ENCODE measurements at regions not wholly inside any gene's neighbourhood (a gene's known extent, or its start where the extent isn't known, plus 50 kb on each side); places are given as distances from the start of the nearest gene placed in this dataset.

DNA sequence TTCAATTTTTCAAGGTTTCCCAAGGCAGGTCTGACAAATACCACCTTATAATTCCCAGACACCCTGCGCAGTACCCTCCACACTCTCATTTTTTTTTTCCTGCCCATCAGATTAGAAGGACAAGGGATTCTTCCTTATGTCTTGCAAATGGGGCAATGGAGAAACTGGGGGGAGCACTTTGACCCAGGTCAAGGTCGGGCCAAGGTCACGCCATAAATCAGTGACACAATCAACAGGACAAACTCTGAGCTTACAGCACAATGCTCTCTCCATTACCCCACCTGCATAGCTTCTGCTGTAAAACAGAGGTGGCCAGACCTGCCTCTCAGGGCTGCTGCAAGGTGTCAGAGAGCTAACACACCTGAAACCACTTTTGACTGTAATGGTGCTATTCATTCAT is 254.4 kb upstream of the ZMIZ1 start:
- no peak for DNase-seq

DNA sequence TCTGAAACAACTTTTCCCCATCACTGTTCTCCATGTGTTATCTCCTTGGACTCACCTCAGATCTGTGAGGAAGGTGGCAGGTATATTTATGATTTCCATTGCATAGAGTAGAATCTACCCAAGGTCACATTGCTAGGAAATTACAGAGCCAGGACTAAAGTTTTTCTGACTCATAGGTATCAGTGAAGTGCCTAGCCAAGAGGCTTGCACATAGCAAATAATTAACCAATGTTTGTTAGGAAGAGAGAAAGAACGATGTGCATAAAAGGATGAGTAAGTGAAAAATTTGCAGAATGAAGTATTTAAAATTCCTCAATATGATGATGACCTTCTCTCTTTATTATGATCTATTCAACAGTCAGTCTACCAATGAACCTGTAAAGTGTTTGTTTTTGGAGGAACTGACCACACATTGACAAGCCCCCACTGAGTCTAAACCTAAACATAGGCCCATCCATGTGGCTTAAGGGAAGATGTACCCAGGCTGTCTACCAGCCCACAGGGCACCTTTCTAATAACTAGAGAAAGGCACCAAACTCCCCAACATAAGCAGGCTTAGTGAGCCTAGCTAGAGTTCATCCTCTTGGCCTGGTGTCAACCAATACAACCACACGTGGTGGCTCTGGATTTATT is 252.9 kb upstream of the ZMIZ1 start:
- no peak for DNase-seq

DNA sequence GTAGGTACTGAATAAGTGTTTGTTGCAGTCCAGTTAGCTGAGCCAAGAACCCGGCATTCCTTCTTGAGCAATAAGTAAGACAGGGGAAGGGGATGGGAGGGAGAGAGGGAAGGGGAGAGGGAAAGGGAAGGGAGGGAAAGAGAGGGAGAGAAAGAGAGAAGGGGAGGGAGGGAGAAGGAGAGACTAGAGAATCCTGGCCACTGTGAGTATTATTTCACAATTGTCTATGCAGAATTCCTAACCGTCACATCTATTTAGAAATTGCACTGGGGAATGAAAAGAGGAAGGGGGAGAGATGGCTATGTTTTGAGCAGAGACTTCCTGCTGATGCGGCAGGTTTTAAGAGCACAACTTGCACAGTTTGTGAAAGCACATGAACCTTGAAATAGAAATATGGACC is 251.4 kb upstream of the ZMIZ1 start:
- no peak for DNase-seq

DNA sequence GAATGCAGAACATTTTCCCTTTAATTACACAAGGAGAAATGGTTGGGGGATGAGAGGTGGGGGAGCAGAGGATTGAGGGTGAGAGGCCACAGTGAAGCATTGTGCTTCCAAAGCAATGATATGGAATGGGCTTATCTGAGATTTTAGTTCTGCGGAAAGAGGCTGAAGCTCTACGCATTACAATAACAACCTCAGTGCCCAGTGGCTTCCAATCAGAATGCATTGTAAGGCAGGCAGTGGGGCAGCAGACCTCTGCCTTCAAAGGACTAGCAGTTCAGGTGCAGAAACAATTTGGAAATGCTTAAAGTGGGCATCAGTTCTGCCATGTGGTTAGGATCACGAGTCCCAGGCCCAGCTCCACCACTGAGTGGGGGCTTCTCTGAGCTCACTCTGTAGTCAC is 251.0 kb upstream of the ZMIZ1 start:
- no peak for DNase-seq

DNA sequence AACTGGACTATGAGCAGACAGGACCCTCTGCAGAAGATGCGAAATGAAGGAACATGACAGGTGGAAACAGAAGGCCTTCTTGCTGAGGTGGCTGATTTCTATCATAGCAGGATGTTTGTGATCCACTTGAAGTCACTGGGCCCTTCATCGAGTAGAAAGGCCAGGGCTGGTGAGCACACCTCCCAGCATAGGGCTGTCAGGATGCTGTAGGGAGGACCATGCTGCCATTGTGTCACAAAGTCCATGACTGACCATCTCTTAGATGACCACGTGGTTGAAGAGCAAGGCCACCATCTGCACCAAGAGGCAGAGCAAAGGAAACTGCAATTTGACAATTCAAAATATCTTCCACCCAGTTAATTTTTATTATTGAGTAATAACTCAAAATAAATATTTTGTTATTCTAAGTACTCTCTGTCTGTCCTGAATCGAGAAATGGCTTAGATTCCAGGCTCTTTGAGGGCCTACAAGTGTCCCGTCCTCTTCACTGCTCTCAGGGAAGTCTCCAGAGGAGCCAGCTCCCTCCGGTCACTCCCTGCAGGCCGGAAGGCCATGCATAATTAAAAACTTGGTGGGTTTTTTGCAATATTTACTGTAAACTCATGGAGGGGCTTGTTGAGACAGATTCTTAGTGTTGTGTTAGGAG is 249.3 kb upstream of the ZMIZ1 start:
- no peak for DNase-seq

DNA sequence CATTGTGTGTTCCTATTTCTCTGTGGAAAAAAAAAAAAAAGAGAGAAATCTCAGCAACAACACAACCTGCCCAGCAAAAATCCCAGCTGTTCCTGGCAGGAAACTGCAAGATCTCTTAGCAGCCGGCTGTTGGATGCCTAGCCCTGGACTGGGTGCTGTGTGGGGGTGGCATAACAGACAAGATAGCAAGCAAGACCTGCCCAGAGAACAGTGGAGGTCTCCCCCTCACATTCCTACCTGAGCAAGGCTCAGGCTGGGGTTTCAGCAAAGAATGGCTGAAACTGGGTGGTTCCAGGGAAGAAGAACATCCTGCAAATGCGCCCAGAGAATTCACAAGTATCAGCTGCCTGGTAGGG is 248.8 kb upstream of the ZMIZ1 start:
- DNase-seq: no peak

DNA sequence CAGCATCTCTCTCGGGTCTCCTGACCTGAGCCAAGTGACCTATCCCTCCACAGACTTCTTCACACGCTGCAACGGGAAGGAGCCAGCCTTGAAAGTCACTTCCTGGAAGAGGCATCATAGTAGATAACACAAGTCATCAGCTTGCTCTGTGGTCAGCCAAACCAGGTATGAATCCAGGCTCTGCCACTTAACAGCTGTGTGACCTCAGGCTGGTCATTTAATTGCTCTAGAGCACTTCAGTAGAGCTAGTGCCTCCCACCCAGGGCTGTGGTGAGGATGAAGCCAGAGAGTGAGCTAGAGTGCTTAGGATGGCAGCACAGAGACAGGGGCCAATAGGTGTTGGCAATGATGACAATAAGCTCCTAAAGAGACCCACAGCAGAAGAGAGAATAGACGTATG is 247.7 kb upstream of the ZMIZ1 start:
- no peak for DNase-seq

DNA sequence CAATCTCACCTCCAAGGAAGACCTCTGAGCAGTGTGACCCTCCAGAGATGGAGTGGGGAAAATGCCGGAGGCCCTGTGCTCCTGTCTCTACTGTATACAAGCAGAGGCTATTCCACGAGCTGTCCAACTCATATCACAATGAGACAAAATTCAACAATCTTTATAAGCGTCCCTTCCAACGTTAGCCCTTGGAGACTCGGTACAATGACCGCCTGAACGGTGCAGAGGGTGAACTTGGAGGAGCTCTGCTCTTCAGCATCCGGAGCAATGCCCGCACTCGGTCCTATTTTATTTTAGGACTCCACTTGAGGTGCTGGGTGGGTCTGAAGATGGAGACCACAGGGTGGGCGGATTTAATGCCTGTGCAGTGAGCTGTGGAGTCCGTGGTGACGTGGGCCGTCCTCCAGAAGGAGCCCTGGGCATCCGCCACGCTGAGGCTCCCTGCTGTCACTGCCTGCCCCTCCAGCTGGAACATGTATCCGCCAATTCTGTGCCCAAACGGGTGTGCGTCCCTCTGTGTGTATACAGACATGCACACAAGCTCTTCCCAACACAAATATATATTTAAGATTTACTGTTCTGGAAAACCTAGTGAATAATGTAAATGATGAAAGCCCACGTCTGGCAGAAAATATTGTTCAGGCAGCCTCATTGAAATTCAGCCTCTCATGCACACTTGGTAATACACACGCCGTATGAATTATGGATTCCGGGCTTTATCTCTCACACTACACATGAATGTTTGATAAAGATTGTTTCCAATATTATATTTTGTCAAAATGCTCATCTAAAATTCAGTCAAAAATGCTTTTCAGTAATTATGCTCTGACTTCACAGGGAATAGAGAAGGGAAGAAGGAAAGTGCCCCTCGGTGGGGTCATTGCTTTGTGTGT is 239.9 kb upstream of the ZMIZ1 start:
- no peak for DNase-seq

DNA sequence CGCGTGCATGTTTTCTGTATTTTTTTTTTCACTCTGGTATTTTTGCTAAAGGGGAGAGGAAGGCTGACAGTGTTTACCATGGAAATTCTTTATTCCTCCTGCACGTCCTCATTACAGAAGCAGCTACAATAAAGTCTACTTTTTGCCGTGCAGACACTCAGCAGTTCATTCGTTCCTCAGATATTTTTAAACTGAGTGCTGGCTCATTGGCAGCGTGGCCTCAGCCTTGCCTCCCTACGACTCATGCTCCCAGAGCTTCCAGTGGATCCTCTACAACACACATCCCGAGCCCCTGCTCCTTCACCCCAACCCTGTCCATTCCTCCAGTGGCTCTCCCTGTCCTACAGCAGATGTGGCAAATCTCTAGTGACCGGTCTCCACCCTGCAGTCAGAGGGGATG is 239.2 kb upstream of the ZMIZ1 start:
- no peak for DNase-seq

DNA sequence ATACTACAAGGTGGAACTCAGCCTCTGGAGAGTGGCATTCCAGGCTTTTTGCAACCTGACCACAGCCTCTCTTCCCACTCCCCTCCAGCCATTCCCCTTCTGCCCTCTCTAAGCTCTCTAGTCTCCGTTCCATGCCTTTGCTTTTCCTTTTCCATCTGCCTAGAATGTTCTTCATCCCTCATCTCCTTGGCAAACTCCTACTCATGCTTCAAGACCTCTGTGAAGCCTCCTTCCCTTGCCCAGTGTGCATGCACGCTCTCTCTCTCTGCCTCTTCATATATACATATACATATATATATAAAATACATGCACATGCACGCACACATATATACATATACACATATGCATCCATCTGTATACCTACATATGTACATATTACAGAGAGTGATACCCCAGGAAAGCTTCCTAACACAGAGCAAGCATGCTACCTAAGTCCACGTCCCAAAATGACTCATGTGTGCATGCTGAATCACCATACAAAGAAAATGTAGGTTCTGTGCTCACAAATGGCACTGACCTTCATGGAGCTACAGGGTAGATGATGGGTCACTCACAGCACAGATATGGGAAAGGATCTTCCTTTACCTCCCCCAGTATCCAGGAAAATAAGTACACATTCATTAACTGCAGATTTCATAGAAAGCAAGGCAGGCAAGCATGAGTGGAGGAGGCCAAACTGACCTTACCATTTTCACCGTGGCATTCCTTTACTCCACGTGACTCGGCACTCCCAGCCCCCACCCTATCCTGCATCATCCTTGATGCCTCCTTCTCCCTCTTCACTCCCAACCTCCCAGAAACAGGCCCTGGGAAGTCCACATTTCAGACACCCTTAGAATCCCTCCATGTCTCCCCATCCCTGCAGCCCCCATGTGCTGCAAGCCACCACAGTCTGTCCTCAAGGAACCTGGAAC is 238.4 kb upstream of the ZMIZ1 start:
- DNase-seq: no peak

DNA sequence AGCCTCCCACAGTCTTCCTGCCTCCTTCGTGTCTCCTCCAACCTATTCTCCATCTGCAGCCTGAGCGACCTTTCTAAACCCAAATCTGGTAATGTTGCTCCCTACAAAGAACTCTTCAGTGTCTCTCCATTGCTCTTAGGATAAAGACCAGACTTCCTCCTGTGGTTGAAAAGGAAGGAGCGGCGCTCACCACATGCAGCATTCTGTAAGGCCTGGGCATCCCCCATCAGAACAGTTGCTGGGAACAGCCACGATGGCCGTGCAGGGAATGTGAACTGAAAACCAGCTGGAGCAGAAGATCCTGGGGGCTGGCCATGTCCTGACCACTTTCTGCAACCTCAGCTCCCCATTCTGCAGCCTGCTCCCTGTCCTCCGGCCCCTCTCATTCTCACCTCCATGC is 237.8 kb upstream of the ZMIZ1 start:
- DNase-seq: no peak

DNA sequence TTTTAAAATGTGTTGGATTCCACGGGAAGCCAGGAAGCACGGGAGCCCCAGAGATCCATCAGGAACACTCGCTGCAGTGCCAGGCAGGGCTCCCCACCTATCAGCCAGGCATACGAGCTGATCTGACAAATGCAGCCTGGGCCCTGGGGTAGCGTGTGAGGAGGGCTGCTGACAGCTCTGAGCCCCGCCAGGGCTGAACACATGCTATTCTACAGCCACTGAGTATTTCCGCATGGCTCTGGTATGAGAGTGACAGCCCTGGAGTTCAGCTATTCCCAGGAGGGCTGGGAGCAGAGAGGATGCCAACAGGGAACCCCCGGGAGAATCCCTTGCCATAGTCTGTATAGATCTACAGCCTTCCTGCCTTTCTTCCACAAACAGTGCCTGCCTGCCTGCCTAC is 237.3 kb upstream of the ZMIZ1 start:
- DNase-seq: no peak

DNA sequence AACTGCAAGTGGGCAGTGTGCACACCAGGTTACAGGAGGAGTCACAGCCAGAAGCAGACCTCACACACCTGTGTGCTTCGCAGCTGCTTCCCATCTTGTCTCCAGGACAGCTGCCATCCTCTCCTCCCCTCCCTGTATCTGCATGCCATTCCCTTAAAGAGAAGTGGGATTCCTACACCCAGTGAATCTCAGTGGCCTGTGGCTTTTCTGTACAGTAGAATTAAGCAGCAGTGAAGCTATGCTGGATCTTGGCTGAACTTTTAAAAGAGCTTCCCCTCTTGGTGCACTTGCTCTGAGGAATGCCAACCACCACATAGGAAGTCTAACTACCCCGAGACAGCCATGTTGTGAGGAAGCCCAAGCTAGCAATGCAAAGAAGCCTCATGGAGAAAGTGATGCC is 236.5 kb upstream of the ZMIZ1 start:
- no peak for DNase-seq

DNA sequence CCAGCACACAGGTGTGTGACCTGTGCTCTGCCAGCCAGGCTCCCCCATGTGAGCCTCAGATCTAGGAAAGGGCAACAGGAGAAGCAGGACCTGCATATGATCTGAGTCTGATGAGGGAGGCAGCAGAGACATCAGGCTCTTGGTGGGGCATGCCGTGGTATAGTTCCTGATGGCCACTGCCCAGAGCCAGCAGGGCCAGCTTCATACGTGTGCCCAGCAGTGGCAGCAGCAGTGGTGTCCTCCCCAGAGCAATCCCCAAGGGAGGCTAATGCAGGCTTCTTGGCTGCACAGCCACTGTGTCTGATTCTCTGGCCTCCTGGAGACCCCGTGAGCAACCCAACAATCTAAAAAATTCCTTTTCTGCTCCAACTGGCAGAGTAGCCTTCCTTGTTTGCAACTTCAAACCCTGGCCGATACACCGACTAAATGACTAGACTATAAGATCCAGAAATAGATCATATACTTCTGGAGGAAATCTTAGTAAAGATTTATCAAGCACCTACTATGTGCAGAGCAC is 230.6 kb upstream of the ZMIZ1 start:
- no peak for DNase-seq

DNA sequence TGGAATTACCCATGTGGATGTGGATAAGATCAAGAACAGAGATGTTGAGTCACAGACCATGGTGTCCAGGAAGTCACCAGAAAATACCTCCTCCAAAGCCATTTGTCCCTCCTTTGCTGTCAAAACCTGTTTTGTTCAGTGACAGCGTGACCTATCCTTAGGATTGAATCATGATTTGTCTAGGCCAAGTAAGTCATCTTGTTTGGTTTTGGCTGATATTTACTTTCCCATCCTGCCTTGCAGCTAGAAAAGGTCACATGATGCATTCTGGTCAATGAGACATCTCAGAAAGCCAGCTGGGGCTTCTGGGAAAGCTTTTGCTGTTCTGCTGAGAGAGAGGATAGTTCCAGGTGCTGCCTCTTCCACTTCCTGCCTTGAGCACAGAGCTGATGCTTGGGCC is 225.3 kb upstream of the ZMIZ1 start:
- DNase-seq: no peak

DNA sequence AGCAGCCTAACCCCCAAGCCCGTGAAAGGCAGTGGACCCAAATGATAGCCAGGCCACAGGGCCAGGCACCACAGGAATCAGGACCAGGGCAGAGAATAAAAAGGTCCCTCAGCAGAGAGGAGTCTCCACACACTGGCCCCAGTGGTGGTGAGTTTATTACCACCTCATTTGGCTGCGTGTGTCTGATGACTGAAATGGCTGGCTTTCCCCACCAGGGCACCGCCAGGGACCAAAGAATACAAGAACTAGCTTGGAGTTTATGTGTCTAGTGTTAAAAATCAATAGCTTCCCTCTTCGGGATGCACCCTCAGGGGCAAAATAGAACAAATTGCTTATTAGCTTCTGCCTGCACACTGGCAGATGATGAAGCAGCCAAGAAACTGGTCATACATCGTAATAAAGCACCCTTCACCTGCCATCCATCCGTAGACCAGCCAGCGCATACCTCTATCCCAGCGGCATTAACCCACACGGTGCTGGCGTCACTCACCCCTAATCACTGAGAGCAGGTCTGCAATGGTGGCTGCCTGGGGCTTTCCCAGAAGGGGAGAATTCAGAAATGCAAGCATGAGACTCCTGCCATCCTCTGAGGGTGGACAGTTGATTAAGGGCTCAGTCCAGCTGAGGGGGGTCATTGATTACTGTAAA is 223.7 kb upstream of the ZMIZ1 start:
- DNase-seq: no peak

DNA sequence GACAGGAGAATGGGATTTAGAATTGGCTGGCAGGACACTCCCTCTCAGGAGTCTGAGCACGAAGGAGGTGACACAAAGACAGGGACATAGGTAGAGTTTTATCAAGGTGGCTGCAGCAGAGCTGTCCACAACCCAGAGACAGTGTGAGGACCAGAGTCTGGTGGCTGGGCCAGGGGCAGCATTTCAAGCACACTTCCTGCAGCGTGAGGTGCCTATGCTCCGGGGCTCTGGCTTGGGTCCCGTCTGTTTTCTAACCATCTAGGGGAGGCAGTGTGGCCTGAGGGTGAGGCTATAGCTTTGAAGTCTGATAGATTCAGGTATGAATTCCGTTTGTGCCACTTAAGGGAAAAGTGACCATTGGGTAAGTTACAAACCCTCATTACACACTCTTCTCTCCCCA is 222.7 kb upstream of the ZMIZ1 start:
- DNase-seq: no peak

DNA sequence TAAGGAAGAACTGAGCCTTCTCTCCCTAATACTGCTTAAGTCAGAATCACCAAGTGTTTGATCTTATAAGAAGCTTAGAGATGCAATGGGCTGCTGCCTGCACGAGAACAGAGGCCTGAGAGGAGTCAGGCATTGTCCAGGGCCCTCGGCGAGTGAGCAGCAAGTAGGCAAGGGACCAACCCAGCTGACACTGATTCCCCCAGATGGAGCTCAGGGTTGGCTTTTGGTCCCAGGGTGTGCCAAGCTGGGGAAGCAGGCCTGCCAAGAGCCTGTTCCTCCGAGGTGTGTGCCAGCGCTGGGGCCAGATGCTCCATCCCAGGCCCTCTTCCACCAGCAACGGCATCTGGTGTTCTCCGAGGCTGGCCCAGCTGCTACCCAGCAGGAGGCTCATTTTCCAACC is 222.0 kb upstream of the ZMIZ1 start:
- DNase-seq: no peak

DNA sequence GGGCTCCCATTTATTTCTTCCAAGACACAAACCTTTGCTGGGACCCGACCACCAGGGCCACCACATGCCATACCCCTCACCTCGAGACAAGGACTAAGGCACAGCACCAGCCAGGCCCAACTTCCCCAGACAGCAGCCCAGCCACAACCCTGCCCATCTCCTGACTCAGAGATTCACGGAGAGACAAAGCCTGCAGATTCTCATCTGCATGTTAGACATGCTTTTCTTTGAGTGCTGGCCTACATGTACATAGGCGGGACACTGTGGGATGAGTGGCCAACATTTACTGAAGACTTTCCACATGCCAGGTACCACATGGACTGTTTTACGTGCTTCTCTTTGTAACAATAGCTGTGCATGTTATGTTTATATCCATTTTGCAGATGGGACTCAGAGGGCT is 221.3 kb upstream of the ZMIZ1 start:
- DNase-seq: no peak

DNA sequence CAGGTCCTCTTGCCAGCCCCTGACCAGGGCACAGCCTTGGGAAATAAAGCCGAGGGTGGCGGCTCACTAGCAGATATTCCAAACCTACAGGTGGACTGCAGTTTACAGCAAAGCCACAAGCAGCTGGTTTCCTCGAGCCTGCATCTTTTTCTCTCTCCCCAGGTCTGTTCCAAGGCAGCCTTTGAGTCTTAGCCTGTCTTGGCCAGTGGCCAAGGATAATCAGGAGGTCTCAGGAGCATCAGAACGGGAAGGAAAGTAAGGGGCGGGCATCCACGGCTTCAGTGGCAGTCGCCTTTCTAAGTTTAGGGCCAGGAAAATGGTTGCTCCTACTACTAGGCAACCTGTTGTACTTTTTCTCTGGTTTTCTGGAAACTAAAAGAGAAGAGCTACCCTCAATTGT is 219.7 kb upstream of the ZMIZ1 start:
- DNase-seq: no peak

DNA sequence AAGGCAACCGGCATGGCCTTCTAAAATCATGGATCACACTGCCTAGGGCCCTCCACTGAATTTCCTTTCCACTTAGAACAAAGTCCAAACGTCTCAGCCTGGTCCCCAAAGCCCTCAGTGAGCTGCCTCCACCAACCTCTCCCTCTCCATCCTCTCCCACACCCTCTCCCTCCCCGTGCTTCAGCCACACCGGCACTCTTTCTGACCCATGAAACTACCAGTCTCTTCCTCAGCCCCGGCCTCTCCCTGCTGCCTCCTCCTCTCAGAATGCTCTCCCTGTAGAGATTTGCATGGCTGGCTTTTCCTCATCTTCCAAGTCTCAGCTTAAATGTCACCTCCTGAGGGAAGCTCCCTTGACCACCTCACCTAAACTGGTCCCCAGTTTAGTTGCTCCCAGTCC is 219.0 kb upstream of the ZMIZ1 start:
- DNase-seq: no peak

DNA sequence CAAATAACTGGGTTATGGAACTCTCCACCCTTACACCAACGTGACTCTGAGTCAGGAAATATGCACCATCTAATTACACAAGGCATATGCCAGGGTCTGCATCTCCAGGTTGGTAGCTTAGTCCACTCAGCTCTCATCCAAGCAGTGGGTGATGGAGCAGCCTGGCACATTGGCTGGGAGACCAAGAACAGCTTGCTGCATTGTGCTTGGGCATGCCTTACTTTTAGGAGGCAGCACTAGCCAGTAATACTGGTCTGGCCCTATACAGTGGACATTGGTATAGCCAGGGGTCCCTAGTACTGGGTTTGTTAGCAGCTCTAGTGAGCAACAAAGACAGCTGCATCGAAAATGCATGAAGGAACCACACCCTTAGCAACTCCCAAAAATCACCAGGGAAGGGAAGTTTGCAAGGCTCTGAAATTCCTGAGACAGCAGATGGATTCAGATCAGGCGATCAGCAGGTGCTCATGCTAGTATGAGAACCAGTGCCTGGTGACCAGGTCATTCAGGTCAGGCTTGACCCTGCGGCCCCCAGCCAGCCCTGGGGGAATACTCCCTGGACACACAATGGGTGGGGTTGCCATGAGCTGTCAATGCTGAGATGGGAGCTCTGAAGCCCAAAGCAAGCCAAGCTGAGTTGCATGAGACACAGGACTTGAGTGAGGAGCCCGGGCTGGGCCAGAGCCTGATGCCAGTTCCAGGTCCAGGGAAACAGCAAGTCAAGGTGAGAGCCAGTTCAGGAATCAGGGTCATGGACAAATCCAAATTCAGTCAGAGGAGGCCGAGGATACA is 217.9 kb upstream of the ZMIZ1 start:
- DNase-seq: no peak

Data from activated CD8-positive, alpha-beta memory T cell treated with anti-CD3 and anti-CD28 coated beads, Interleukin-2, amount 50 U/mL, for 4 hours (primary cell).